Glomerular endothelial cell (primary cell): ENCODE measurements at regions not wholly inside any gene's neighbourhood (a gene's known extent, or its start where the extent isn't known, plus 50 kb on each side); places are given as distances from the start of the nearest gene placed in this dataset.
"Not testable (repeated sequence)": the region's sequence is repeated elsewhere in the genome, so short reads cannot be mapped to it uniquely, and the experiment has no call there.

ENCODE experiments used
- DNase-seq: peaks from one replicate; pipeline ENCODE4 v3.0.0-alpha.2; 2011; ENCODE audit warnings: low read depth, low spot score; ENCODE audit errors: extremely low read depth

DNA sequence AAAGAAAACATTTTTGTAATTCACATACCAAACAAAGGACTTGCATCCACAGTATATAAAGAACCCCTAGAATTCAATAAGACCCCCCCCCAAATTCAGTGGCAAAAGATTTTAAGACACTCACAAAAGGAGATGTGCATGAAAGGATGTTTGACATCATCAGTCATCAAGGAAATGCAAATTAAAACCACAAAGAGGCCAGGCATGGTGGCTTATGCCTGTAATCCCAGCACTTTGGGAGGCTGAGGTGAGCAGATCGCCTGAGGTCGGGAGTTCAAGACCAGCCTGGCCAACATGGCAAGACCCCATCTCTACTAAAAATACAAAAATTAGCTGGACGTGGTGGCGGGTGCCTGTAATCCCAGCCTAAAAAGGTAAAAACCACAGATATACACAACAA lies 61.3 kb downstream of the AIPL1 start:
- not testable (repeated sequence) for DNase-seq

DNA sequence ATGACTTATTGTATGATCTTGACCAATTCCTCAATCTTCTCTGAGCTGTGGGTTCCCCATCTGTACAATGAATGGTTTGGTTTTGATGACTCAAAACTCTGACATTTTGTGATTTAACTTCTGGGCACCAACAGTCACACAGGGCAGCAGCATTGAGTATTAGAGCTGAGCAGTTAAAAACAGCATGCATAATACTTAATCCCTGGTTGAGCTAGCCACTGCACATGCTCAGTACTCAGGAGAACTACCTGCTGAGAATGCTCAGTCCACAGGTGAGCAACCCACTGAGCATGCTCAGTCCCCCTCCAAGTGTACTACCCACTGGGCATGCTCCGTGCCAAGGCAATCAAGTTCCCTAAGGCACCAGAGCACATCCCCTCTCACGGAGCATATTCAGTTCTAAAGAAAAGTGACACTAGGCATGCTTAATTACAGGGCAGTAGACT lies 68.7 kb downstream of the AIPL1 start:
- DNase-seq = no peak

- no peak for DNase-seq
These were observed 69.5 kb downstream of the AIPL1 start for GRCh38 chr17:6365200-6365943.

DNA sequence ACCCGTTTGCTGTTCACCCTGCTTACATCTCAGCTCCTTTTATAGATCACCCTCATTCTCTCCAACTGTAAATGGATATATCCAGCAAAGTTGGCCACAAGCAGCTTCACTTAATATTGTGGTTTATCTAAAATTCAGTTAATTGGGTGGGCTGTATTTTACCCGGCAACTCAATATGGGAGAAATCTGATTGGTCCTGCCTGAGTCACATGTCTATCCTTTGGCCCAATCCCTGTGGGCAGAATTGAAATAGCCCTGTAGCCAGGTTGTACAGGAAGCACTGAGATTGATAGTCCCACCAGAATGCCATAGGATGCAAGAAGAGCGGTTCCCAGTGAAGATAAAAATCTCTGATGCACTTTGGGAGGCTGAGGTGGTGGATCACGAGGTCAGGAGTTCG lies 73.2 kb downstream of the AIPL1 start:
- no peak for DNase-seq

DNA sequence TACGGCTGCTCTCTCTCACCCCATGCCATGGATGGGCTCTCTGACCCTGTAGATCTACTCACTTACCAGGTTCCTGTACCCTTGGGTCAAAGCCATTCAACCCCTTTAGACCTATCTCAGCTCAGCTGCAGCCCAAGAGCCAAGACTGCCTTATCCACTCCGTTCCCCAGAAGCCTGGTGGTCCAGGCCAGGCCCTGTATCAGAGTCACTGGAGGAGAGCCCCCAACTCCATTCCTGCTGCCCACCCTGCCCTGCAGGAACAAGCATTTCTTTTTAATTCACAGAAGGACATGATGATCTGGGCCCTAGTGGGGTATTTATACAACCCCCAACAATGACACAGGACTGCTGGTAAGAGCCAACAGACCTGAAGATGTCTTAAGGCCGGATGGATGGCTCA lies 76.8 kb downstream of the AIPL1 start:
- DNase-seq = no peak

DNA sequence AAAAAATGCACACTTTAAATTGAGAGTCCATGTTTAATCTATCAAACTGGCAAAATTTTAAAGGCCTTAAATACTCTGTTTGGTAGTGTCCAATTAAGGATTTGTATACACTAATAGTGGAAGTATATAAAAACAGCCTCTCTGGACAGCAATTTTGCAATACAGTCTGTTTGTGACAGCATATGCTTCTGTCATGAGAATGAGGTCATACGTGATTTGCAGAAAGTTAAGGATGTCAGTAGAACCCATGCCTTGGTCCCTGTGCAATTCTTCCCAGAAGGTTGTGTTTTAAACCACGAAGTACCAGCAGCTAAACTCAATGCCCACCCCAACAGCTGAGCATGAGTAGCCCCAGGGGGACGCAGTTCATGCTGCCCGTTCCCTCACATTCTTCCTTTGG lies 78.4 kb downstream of the AIPL1 start:
- DNase-seq = no peak

GRCh38 chr17:6355196-6355595 lies 79.7 kb downstream of the AIPL1 start:
- DNase-seq = no peak

GRCh38 chr17:6352801-6353560 lies 81.9 kb downstream of the AIPL1 start:
- DNase-seq = no peak

DNA sequence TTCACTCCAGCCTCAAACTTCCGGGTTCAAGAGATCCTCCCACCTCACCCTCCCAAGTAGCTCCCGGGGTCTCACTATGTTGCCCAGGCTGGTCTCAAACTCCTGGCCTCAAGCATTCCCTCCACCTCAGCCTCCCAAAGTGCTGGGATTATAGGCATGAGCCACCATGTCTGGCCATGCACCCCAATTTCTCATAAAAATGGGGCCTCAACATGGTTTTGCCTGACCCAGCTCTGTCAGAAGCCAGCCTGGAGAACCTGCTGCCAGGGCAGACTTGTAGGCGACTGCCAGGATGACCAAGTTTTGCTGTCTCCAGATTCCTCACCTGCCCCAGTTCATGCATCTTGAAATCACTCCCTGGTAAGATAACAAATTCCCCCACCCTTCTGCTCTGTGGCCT lies 82.9 kb downstream of the AIPL1 start:
- DNase-seq = no peak

DNA sequence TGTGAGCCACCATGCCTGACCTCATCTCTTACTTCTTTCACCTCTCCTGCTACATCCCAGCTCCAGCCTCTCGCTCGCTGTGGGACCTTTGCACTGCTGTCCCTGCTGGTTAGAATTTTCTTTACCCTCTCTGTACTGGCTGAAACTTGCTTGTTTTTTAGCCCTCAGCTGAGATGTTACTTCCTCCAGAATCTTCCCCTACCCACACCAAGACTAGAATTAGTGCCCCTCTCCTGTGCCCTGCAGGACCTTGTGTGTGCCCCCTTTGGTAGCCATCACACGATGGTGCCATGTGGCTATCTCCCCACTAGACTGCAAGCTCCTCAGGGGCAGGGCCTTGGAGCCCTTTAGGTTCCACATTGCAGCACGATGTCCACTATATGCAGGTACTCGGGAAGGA lies 84.1 kb downstream of the AIPL1 start:
- no peak for DNase-seq

DNA sequence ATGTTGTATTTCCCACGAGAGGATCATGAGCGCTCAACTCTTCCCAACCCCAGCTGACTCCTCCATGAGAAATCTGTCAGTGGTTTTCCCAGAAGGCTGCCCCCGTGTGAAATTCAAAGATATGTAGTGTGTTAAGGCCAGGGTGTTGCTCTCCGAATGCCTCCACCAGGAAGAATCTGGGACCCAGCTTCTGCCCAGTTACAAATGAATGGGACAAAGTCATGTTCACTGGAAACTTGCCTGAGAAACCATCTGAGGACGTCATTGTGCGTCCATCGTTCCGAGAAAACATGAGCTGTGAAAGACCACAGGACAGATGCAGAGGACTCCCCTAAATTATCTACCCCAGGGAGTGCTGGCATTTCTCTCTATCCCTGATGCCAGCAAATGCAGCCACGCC lies 86.0 kb downstream of the AIPL1 start:
- no peak for DNase-seq

DNA sequence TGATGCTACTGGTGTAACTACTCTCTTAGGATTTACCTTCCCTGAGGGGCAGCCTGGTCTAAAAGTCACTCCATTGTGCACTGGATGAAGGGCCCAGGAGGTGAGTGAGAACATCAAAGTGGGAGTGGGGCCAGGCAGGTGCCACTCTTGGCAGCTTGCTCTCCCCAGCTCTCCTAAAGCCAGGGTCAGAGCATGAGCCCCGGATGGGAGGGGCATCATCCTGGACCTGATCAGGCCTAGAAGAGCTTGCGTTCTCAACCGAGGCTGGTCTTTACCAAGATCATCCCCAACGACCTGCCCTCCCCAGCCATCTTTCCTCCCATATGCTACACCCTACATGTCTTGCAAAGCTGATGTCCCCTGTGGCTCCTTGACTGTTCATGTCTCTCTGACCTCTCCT lies 87.1 kb downstream of the AIPL1 start:
- no peak for DNase-seq

GRCh38 chr17:6346986-6347385 lies 87.9 kb downstream of the AIPL1 start:
- no peak for DNase-seq

- DNase-seq = no peak
These were observed 88.7 kb downstream of the AIPL1 start for GRCh38 chr17:6346156-6346786.

- no peak for DNase-seq
These were observed 91.2 kb downstream of the AIPL1 start for GRCh38 chr17:6343736-6344135.

DNA sequence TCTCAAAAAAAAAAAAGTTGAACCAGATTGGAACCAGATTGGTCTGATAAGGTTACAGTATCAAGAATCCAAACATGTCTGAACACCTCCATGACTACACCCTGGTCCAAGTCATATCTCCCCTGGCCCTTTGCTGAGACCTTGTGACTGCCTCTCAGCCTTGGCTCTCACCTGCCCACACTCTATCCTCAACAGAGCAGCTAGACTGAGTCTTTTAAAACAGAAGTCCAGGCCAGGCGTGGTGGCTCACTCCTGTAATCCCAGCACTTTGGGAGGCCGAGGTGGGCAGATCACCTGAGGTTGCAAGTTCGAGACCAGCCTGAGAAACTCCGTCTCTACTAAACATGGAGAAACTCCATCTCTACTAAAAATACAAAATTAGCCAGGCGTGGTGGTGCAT lies 91.7 kb downstream of the AIPL1 start:
- DNase-seq = no peak

- no peak for DNase-seq
These were observed 94.2 kb downstream of the AIPL1 start for GRCh38 chr17:6340708-6341107.

GRCh38 chr17:6334386-6334785 lies 100.5 kb downstream of the AIPL1 start:
- no peak for DNase-seq

DNA sequence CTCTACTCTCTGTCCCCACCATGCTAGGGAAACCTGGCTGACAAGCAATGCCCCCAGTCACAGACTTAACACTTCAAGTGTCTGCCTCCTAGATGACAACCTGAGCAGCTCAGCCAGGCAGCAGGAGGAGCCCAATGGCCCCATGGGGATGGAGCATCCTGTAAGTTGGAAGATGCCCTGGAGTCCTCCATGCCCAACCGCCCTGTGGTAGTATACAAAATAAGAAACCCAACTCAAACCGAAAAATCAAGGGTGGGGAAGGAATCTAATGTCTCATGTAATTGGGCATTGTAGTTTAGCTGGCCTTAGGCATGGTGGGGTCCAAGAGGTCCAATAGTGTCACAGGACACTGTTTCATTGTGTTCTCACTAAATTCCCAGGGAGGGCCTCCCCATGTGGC lies 104.0 kb downstream of the AIPL1 start:
- no peak for DNase-seq

- DNase-seq = no peak
These were observed 106.6 kb downstream of the AIPL1 start for GRCh38 chr17:6328279-6328678.

DNA sequence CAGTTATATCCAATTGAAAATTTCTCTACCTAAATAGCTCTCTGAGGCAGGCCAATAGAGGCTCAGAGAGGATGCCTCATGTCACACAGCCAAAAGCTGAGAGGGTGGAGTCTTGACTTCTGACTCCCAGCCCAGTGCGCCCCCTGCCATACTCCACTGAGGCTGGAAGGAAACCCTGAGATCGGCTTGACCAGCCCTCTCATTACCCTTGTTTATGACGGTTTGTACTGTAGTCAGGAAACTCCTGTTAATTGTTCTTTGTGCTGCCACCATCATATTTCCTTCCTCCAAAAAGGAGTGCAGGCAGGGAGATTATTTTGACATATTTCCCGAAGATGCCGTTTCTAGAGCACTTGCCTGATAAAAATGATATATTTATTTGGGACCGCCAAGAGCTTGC lies 107.9 kb downstream of the AIPL1 start:
- peak; percentile 90 for DNase-seq

GRCh38 chr17:6326483-6326882 lies 108.4 kb downstream of the AIPL1 start:
- no peak for DNase-seq
